CD4-positive, alpha-beta T cell treated with Interleukin-4 for 4 hours (primary cell): ENCODE measurements at regions not wholly inside any gene's neighbourhood (a gene's known extent, or its start where the extent isn't known, plus 50 kb on each side); places are given as distances from the start of the nearest gene placed in this dataset.

Source experiments
- DNase-seq: peaks from one replicate; pipeline ENCODE4 v3.0.0-alpha.2; 2020

DNA sequence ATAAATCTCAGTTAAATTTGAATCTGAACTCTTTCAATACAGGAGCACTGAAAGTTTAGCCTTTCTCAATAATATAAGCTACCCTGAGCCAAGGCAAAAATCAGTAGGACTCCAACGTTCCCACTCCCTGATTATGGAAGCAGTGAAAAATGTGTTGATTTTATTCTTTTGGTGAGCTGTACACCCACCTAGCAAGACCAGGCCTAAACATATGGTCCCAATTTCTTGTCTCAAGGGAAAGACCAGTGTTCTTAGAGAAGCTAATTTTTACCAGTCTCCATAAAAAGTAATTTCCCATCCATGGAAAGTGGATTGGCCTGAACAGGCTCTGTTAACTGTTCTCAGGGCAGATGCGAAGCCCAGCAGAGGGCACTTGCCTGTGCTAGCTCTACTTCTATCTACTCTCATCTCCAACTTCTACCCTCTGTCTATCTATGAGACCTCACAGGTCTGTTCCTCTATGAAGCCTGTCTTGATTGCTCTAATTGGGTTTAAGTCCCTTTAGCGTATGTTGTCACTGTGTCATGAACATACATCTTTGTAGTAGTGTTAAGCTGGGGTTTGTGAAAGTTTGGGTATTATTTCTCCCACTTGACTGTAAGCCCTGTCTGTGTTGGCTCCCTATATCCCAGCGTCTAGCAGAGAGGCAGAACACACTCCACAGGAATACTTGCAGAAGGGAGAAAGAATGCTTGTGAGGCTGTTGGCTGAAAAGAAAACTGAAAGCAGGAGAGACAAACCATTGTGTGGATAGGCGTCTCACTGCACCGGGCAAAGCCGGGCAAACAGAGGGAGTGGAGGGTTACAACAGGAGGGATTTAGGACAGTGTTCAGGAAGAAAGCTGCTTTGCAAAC, 167.1 kb upstream of the MAF start:
- no peak for DNase-seq

DNA sequence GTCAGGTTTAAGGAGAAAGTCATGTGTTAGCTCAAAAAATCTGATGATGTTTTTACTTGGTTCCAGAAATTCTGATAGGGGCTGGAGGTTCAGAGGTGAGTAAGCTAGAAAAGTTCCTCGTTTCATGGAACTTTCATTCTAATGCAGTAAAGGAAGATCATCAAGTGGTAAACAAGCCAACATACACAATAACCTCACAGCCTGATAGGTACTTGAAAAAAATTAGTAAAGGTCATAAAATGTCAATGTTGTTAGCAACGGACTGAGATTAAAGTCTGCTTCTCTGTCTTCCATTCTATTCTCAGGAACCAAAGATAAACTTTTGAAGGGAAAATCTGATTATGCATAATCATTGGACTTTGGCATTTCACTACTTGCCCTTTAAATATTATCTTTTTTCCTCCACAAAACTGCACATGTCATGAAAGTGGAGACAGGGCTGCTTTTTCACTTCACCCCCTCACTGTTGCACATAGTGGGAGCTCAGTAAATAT, 165.4 kb upstream of the MAF start:
- no peak for DNase-seq

DNA sequence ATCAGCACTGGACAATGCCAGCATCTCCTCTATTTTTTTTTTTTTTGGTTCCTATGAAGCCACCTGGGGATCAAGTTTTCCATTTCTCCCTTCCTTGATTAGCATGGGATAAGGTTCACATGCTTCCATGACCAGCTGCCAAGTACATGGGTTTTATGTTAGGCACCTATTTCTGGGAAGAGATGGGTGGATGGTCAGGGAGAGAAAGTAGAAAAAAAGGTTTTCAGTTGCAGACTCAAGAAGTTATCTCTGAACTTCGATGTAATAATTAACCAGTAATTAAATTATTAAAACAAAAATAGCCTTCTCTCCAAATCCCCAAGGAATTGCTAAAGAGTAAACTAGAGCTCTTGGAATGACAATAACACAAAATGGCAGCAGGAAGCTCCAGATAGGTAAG, 164.9 kb upstream of the MAF start:
- DNase-seq = no peak

DNA sequence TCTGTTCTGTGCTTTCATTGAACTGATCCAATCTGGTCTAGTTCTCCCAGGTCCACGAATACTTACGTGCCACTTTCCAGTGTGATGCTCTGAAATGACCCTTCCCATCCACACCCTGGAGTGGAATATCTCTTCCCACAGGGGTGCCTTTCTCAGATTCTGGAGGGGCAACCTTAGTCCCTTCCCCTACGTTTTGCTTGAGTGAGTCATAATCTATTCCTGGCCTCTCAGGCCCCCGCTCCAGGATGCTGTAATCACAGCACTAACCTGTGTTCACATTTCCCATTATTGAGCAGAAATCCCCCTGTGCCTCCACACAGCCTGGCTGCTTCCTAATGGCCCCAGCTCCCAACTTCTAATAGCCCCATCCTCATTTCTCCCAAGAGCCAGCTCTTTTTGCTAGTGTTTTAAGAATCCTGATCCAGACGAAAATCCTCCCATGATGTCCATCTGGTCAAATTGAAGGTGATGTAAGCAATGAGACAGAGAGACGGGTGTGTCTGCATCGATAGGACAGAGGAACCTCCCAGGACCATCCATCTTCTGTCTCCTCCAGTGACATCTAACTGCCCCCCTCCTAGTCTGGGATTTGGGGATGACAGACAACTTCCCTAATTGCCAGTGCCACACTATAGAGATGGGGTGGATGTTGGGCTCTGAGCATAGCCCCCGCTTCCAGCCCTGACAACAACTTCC, 164.0 kb upstream of the MAF start:
- no peak for DNase-seq

DNA sequence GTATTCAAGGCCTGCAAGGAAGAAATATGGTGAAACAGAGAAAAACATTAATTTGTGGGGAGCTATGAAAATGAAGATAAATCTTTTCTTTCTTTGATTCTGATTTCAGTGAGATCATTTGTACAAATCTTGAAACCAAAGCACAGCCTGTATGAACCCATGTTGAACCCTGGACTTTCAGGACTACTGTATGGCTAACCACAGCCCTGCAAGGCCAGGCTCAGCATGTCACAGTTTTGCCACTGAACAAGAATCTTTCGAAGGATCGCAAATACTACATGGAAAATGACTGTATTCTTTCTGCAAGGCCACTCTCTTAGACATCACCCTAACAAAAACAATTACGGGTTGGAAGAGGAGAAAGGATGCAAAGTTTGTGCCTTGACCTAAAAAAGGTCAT, 161.7 kb upstream of the MAF start:
- no peak for DNase-seq

DNA sequence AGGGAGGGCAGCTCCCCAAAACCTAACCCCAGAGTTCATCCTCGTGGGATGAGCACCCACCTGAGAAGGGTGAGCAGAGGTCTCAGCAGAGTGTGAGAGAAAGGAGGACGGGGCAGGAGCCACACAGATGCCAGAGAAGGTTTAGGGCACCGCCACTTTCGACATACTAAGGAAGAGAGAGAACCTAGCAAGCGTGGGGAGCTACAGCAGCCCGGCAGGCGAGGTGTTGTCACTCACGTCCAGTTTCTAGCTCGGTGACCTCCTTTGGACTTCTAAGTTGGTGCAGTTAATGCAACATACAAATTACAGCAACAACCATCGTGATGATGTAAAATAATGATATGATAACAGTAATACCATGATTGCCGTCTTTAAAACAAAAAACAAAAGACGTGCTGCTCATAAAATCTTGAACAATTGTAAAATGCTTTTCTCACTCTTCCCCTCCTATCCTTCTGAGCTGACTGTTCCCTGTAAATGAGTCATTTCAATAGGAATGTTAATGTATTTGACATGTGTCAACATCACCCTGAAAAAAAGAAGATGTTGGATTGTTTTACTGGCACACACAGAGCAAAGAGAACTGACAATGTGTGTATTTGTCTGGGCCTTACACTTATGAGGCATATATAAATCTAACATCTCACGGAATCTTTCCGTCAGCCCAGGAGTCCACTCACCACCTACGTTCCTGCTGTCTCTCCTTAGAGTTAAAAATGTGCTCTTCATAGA, 158.2 kb upstream of the MAF start:
- no peak for DNase-seq

DNA sequence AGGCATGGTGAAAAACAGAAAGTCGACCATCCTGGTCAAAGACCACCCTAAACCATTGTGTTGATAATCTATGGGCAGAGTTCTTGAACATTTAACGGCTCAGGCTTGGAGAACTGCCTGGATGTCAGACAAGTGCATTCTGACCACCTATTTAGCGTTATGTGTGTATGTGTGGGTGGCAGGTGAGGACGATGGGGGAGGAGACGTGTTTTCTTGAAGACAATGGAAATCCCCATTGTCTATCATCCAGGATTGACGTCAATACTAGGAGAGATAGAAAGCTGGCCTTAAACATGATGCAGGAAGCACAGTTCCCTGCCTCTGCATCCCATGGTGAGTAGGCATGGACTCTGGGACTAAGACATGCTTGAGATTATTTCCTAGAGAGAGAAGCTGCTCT, 157.4 kb upstream of the MAF start:
- no peak for DNase-seq

DNA sequence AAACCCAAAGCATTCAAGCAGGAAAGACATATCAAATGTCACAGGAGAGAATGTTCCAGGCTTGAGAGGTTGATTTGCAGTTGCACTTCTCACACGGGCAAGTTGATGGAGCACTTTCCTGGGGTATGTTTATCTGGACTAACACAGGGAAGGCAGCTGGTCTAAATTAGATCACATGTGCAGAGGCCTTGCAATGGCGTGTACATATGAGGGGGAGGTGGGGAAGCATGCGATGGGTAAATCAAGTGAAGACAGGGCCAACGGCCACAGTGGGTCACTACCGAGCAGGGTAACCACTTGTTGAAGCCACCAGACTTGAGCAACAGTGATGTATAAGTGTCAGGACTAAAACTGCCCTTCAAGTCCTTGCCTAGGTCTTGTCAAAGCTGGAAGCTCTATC, 156.6 kb upstream of the MAF start:
- no peak for DNase-seq

DNA sequence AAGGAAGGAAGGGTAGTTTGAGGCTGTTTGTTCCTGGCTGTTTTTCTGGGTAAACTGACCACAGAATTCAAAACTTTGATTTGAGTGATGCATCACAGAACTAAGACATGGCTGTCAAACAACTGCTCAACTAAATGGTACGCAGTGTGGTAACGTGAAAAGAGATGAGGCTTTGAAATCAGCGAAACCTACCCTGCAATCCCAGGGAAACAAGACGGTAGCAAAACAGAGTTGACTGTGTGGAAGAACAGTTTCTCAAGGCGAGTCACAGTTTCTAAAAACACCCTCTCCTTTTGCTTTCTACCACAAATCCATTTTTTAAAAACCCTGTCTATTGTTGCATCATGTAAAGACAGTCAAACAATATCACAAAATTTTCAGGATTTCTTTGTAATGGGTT, 156.0 kb upstream of the MAF start:
- DNase-seq = no peak

DNA sequence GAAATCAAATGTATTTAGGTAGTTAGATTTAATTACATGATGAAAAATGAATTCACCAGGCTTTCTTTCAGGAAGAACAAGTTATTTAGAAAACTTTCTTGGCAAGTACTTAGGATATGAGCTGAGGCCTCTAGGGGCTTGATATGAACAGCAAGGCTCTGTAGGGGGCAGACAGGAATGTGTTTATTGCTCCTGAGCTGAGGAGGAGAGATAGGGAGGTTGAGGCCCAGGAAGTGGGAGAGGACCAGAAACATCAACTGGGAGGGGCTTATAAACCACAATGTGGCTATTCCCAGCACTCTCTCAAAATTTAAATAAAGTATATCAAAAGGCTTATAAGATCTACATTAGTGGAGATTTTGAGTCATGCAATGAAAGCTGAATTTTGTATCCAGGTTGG, 154.0 kb upstream of the MAF start:
- no peak for DNase-seq

DNA sequence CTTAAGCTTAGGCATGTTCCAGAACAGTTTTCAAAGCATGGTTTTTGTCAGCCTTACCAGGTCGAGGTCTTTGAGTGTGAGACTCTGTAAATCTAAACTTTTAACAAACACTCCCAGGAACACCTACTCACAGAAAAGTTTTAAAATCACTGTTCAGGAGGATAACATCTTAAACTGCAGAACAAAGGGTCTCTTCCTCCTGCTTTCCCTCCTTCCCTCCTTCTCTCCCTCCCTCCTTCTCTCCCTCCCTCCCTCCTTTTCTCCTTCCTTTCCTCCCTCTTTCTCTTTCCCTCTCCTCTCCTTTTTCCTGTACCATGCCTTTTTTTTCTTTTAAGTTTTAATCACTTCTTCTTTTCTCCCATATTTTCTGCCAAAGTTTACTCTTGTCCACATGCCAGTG, 153.5 kb upstream of the MAF start:
- DNase-seq = no peak

DNA sequence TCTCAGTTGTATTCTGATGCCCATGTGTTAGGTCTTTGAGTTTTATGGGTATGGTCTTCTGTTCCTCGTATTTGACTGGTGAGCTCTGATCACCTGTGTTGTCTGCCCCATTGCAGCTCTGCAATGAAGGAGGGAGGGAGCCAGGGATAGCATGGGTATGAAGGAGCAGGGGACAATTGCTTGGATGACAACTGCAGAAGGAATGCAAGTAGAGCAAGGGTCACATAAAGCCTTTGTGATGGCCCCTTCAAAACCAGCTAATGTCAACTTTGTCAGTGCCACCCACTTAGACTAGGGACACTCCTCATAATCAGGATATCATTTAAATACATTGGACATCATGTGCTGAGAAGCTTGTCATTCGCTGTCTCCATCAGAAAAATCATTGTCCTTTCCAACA, 152.7 kb upstream of the MAF start:
- DNase-seq = no peak

DNA sequence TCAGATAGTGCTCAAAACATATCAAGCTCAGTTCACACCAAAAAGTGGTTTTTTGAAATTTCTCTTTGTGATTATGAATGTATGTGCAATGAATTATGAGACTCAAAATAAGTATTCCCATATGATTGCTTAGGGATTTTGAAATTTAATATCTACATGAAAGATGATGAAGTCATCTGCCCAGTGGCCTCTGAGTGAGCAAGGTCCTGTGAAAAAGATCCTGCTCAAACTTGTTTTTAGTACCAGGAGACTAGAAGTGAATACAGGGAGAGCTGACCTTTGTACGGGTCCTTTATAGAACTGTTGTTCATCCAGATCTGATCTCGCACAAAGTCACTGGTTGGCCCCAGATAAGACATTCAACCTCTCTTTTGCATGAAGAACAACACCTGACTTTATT, 151.9 kb upstream of the MAF start:
- no peak for DNase-seq

DNA sequence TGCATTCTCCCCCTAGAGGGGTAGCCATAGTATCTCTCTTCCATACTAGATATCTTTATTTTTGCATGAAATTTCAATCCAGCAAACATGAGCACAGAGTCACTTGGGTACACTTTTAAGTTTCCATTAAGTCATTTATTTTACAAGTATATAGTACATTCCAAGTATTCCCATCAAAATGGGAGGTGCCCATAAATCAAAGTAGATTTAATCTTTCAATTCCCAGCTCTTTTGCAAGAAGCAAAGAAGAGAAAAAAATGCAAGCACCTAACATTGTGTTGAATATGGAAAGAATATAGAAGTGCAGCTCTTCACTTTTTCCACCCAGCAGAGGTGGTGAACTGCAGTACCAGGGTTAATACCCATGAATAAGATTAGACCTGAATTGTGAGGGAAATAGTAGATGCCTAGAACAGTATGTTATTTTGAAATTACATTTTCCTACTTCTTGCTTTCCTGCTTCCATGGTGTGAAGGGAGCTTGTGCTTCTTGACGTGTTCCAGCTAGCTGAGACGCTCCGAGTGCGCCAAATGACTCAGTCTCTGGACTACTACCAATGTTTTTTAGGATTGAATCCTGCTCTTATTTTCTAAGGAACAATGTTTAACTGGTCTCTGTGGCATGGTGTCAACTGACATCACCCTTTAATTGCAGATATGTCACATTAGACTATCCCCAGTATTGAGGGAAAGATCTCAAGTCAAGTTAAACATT, 151.1 kb upstream of the MAF start:
- DNase-seq = no peak

DNA sequence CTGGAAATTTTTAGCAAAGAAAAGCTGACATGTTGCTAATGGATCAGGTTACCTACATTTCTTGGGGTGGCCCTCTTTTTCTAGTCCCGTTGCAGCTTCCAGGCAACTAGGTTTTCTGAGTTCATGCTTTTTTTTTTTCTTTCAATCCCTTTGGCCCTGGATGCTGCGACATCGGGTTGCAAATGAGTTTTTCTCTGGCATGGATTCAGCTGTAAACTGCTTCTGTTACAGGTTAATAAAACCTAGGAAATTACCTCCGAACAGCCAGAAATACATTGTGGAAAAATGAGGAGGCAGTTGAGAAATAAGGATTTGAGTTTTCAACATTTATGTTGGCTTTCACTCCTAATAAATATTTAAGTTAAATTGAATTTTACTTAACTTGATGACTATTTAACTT, 149.8 kb upstream of the MAF start:
- DNase-seq = no peak

DNA sequence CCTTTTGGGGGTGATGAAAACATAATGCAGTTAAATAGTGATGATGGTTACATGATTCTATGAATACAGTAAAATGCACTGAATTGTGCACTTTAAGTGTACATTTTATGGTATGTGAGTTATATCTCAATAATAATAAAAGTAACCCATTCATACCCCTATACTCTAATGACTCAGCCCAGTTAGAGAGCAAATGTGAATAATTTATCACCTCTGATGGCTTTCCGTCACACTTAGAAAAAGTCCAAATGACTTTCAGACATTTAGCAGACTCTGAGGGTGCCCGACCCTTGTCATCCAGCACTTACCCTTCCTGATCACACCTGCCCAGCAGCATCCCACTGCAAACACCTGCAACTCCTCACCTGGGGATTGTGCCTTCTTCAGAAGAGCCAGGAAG, 148.1 kb upstream of the MAF start:
- no peak for DNase-seq

DNA sequence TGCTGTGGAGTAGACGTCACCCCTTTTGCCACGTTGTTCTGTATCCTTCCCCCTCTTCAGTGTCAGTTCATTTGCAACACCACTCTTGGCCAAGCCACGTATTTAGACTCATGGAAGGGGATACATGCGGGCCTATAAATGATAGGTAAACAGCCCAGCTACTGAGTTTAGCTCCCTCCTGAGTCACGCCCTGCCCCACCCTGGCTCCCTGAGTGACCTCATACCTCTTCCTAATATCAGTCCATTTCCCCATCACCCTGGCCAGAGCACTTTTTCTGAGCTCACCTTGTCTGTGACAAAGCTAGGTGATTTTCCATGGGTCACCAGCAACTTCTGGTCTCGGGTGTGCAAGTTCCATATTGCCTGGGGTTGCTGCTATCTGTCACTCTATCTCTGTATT, 147.2 kb upstream of the MAF start:
- no peak for DNase-seq

DNA sequence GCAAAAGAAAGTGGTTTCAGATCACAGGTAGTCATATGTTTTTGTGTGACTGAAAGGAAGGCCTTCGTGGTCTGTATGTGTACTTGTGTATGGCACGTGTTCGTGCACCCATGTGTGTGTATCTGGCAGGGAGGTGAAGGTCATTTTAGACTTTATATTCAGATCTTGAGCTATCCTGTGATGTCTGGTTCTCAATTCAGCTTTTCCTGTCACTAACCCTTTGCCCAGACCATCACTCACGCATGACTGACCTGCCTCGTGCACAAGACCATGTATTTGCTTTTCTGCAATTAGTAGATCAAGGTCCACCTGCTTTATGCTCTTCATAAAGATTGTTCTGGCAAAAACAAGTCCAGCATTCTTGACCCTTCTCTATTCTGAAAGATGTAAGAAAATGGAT, 139.7 kb upstream of the MAF start:
- DNase-seq = no peak

DNA sequence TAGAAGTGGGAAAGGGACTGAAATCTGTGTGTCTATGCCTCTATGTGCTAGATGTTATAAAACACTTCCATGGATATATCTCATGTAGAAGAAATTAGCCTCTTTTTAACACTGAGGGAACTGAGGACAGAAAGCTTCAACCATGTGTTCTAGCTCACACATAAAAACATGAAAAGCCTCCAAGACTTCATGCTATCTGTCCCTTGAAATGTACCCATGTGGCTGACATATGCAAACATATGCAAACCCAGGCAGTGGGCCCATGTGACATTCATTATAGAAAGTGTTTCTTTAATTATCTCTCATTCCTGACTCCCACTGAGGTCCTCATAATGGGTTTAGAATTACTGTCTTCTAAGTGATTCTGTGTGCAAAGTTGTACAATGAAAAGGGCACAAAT, 134.7 kb upstream of the MAF start:
- no peak for DNase-seq

DNA sequence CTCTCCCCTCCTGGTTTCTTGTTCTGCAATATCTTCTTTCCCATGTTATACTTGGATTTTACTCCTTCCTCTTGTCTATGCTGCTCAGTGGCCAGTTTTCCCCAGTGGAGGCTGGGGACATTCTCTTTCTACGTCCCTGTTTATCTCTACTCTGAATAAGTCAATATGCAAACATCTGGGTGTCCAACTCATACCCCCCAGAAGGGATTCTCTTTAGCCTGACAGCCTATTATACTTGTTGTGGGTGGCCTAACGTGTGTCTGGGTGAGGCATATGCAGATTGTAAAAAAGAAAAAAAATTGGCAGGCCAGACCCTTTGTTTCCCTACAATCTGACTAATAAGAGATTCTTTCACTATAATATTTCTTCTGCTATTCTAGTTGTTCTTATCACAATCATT, 134.2 kb upstream of the MAF start:
- DNase-seq = no peak

DNA sequence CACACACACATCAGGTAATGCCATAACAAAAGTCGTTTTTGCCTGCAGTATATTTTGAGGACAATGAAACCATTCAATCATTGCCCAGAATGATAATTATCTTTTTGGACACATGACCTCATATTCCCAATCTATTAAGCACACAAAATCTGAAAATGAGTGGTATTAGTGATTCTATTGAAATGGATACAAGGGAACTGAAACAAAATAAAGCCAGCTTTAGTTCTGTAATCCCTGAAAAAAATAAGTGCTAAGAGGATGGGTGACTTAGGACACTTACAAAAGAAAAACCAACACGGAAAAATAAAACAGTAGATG, 128.3 kb upstream of the MAF start:
- DNase-seq = no peak

DNA sequence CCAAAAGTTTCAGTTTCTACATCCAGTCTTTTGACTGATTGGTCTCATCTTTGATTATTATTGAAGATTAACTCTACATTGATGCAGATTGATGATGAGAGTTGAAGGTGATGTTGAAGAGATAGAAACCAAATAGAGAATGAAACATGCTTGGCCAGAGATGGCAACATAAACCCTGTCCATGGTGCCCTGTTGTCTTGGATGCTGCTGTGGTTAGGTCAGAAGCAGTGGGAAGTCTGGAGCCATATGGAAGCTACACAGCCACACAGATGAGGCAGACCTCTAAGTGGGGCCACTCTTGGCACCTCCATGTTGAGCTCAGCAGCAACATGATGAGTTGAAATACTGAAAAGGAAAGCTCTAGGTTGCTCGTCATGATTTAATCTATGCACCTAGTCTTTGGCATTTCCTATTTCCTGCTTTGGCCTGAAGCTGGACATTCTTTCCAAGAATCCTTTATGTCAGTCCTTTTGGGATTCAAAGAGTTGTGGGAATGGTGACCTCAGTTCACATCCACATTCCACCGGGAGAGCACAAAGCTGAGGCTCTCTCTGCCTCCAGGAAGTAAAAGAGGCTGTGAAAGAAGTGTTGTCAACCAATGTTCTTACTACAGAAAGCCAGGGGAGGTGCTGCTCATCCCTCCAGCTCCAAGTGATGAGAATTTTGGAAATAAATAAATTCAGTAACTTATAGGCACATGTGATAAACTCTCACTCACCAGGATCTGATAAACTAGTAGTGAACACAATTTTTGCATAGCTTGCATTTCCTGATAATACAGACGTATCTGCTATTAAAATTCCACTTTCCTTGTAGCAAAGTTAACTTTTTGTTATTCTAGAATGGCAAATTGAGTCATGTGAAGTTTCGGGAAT, 127.7 kb upstream of the MAF start:
- DNase-seq = no peak
